Testis (tissue), 2 donors: ENCODE measurements at regions not wholly inside any gene's neighbourhood (a gene's known extent, or its start where the extent isn't known, plus 50 kb on each side); places are given as distances from the start of the nearest gene placed in this dataset.

Experiments used
- DNase-seq: peaks from one replicate; pipeline ENCODE4 v3.0.0-alpha.2; 2019
- H3K27ac ChIP-seq, 2 donors: fragments of 200-600 bp; sonication (generic); one replicate each; pipeline ENCODE4 v1.5.1; 2019
- H3K27me3 ChIP-seq: fragments of 200-600 bp; sonication (generic); one replicate; pipeline ENCODE4 v1.5.1; 2019
- H3K36me3 ChIP-seq: fragments of 200-600 bp; sonication (generic); one replicate; pipeline ENCODE4 v1.5.1; 2017; ENCODE audit warnings: low read depth; ENCODE audit errors: missing control alignments
- H3K4me1 ChIP-seq: fragments of 200-600 bp; sonication (generic); one replicate; pipeline ENCODE4 v1.5.1; 2019
- H3K4me3 ChIP-seq, 2 donors: fragments of 200-600 bp; sonication (generic); one replicate each; pipeline ENCODE4 v1.5.1; 2017 to 2019
- H3K9me3 ChIP-seq: fragments of 200-600 bp; sonication (generic); one replicate; pipeline ENCODE4 v1.5.1; 2017
- POLR2A ChIP-seq: fragments of 450-650 bp; IDR thresholded peaks from one replicate; pipeline ENCODE4 v1.6.1; 2017; ENCODE audit warnings: antibody characterized with exemption, mild to moderate bottlenecking, moderate library complexity
- WGBS, 2 donors: methylation state at CpG; one replicate each; pipeline ENCODE4 v1.1.5; 2018; 5-methylcytosine and 5-hydroxymethylcytosine counted together
- intact Hi-C: fragments of 100-400 bp; cut with DNase I; formaldehyde crosslinking; loops from one replicate; pipeline ENCODE4 v1.15.1; 2023; ENCODE audit warnings: low total_unique reads
- TF ChIP-seq, protein P1 (sequence below), 3 experiments: fragments of 450-650 bp in 2 of 3; fragments of 200-600 bp in 1 of 3; sonication (generic) in 1 of 3; IDR thresholded peaks; one replicate each; pipeline ENCODE4 v1.5.1; 2016 to 2019; ENCODE audit warnings: antibody characterized with exemption in 3 of 3, mild to moderate bottlenecking in 2 of 3, moderate library complexity in 1 of 3

GRCh38 chr21:41662161-41662560 is 104.7 kb downstream of the RIPK4 start:
- no peak for TF ChIP-seq POLR2A
- TF ChIP-seq, protein P1, sequence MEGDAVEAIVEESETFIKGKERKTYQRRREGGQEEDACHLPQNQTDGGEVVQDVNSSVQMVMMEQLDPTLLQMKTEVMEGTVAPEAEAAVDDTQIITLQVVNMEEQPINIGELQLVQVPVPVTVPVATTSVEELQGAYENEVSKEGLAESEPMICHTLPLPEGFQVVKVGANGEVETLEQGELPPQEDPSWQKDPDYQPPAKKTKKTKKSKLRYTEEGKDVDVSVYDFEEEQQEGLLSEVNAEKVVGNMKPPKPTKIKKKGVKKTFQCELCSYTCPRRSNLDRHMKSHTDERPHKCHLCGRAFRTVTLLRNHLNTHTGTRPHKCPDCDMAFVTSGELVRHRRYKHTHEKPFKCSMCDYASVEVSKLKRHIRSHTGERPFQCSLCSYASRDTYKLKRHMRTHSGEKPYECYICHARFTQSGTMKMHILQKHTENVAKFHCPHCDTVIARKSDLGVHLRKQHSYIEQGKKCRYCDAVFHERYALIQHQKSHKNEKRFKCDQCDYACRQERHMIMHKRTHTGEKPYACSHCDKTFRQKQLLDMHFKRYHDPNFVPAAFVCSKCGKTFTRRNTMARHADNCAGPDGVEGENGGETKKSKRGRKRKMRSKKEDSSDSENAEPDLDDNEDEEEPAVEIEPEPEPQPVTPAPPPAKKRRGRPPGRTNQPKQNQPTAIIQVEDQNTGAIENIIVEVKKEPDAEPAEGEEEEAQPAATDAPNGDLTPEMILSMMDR (IDR thresholded peaks at IDR 0.05): no peak
- Histone ChIP-seq H3K4me3 (no peak overlapping the region), H3K27me3 (no peaks in the 10 kb centered on the region), H3K27ac (no peak overlapping the region), H3K36me3 (no peaks in the 10 kb centered on the region), H3K4me1 (peaks cover 3% of the 10 kb centered on the region), H3K9me3 (no peaks in the 10 kb centered on the region)
- DNase-seq: no peak
- WGBS, 2 donors: 97 to 98% methylated on average over 7 of the region's 7 CpGs
- intact Hi-C loops: no loop called here

DNA sequence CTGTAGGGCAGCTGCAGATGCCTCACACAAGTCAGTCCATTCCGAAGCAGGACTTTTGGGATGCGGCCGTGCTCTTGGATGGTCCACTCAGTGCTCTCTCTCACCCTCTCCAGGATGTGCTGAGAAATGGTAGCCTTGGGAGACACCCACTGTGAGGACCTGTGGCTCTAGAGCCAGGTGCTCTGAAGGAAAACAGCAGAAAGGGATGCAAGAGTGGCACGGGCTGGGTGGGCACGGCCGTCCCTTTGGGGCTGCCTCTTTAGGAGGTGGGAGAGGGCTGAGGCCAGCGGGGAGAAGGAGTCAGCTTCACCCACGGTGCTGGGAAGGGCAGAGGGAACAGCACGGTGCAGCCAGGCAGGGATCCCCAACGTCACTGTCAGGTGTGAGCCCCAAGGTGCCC is 106.1 kb downstream of the RIPK4 start:
- no peak for DNase-seq
- no peaks in the 10 kb centered on the region for H3K9me3 ChIP-seq
- intact Hi-C loops: no loop called here
- H3K27ac ChIP-seq: no peak overlapping the region
- no peak for TF ChIP-seq POLR2A
- TF ChIP-seq, protein P1 (IDR thresholded peaks at IDR 0.05): no peak
- H3K4me3 ChIP-seq: no peak overlapping the region
- H3K36me3 ChIP-seq: no peaks in the 10 kb centered on the region
- peaks cover 3% of the 10 kb centered on the region for H3K4me1 ChIP-seq
- 79 to 85% methylated on average over 7 to 10 of the region's 10 CpGs for WGBS, 2 donors
- H3K27me3 ChIP-seq: no peaks in the 10 kb centered on the region

DNA sequence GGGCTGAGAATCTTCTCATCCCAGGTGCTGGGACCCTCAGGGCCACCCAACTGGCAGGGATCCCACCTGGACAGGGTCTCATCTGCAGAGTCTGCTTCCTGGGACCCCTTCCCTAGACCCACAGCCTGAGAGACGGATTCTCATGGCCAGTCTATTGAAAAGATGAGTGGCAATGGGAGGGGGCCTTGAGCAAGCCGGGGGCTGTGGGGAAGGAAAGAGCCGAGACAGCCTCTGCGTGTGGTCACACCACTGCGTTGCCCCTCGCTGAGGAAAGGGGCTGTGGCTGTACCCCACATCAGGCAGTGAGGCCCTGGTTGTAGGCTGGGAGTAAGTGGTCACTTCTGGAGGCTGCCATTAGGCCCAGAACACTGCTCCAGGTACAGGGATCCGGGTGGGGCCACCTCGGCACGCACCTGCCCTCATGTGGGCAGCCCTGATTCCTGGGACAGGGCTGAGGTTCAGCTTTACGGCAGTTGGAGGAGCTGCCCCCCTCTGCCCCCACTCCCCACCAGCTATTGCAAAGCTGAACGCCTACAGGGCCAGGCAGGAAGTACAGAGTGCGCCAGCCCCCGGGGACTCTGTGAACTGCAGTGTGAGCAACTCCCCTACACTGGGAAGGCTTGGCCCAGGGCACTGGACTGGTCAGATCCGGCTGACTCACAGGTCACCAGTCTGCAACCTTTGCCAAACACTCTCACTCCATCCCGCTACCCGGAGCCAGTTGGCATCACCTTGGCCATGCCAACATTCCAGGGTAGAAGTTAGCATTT is 106.9 kb downstream of the RIPK4 start:
- Histone ChIP-seq H3K27me3 (no peaks in the 10 kb centered on the region), H3K4me3 (no peak overlapping the region), H3K9me3 (no peaks in the 10 kb centered on the region), H3K27ac (no peak overlapping the region), H3K36me3 (no peaks in the 10 kb centered on the region), H3K4me1 (peaks cover under 1% of the 10 kb centered on the region)
- intact Hi-C loops: no loop called here
- 75 to 79% methylated on average over 15 to 16 of the region's 16 CpGs for WGBS, 2 donors
- TF ChIP-seq POLR2A: no peak
- TF ChIP-seq, protein P1 (IDR thresholded peaks at IDR 0.05): no peak
- no peak for DNase-seq

DNA sequence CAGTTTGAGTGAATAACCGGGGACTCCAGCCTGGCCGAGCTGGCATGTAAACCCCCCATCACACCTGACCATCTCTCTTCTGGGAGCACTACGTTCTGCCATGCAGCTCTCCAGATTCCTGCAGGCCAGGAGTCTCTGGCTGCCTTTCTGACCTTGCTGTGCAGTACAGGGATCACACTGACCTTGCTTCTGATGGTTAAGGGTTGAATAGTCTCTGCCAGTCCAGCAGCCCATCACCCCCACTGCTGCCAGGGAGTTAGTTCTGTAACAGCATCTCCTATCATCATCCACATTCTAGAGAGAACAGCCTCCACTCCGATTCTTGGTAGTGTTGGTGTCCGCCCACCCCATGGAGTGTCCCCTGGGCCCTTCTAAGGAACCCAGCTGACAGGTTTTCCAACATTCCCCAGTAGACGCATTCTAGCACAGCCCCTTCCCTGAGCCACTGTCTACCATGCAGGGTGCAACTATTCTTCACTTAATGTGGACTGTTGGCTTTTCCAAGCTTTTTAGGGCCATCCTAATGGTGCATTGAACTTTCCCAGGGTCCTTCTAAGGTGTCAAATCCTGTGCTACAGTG is 109.8 kb downstream of the RIPK4 start:
- H3K4me3 ChIP-seq: no peak overlapping the region
- no peaks in the 10 kb centered on the region for H3K36me3 ChIP-seq
- no peak overlapping the region for H3K27ac ChIP-seq
- no peaks in the 10 kb centered on the region for H3K9me3 ChIP-seq
- no peaks in the 10 kb centered on the region for H3K27me3 ChIP-seq
- peaks cover 3% of the 10 kb centered on the region for H3K4me1 ChIP-seq
- DNase-seq: no peak
- 76 to 91% methylated on average over 4 to 6 of the region's 6 CpGs for WGBS, 2 donors
- no peak for TF ChIP-seq POLR2A
- TF ChIP-seq, protein P1 (IDR thresholded peaks at IDR 0.05): no peak
- intact Hi-C loops: no loop called here

DNA sequence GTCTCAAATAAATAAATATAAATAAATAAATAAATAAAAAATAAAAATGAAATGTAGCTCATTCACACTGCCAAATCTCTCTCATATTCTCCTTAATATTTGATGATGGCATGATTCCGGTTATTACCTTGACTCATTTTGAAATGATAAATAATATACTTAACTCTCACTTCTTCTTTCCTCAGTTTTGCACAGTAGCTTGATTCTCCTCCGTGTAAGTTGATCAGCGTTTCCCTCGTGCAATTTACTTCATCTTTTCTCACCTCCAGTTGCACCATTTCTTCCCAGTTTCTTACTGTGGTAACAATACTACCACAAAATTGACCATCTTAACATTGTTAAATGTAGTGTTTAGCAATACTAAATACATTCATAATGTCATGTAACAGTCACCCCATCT is 111.6 kb downstream of the RIPK4 start:
- peaks cover 3% of the 10 kb centered on the region for H3K4me1 ChIP-seq
- no peak overlapping the region for H3K4me3 ChIP-seq
- DNase-seq: no peak
- TF ChIP-seq, protein P1 (IDR thresholded peaks at IDR 0.05): no peak
- no peak for TF ChIP-seq POLR2A
- H3K27me3 ChIP-seq: no peaks in the 10 kb centered on the region
- H3K36me3 ChIP-seq: no peaks in the 10 kb centered on the region
- H3K27ac ChIP-seq: no peak overlapping the region
- no peaks in the 10 kb centered on the region for H3K9me3 ChIP-seq
- 87 to 92% methylated on average over 4 of the region's 4 CpGs for WGBS, 2 donors
- intact Hi-C loops: no loop called here
